Stimulated activated CD4-positive, alpha-beta T cell treated with anti-CD3 and anti-CD28 coated beads, Interleukin-4, amount 100 ng/mL, for 1 hour (primary cell): ENCODE measurements at regions not wholly inside any gene's neighbourhood (a gene's known extent, or its start where the extent isn't known, plus 50 kb on each side); places are given as distances from the start of the nearest gene placed in this dataset.
A peak's percentile ranks its signal among the peaks of the same experiment; 100 is the strongest.

Experiments
- DNase-seq: peaks from one replicate; pipeline ENCODE4 v3.0.0-alpha.2; 2020

DNA sequence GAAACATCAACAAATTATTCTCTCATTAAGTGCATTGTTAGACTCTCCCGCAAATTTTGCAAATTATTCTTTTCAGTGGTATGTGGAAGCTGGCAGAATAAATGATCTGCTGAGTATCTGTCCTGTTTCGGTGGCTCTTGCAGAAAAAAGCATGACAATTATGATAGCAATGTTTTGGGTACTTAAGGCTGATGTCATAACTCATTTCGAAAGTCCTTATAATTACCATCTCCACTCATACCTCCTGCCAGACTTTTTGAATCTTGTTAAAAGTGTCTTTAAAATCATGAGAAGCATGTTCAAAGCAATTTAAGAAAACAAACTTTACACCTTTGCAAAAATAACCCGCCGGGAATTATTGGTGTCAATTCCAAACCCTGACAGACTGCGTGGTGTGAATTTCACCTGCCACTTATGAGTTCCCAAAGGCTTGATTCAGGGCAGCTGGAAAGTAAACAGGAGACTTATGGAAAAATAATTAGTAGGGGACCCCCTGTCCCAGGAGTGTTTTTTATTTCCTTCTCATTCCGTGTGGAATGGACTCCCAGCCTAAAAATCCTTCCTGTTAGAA, 87.6 kb upstream of the E2F3 start:
- no peak for DNase-seq

- DNase-seq: no peak
Measured at GRCh38 chr6:20314866-20315845, 86.5 kb upstream of the E2F3 start.

DNA sequence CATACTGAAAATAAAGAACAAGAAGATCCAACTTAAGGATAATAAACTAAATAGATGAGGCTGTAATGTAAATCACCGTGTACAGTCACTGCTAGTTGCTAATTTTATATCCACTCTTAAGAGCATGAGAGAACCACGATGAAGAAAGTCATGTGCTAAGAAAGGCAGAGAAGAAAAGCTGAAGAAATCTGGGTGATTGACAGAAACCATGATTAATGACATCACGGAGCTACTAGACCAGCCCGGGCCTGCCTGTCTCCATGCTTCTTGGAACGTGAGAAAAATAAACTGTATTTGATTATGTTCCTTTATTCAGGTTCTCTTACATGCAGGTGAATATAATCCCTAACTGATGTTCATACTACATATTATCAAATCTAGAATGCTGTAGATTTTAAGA, 84.2 kb upstream of the E2F3 start:
- DNase-seq: no peak

DNA sequence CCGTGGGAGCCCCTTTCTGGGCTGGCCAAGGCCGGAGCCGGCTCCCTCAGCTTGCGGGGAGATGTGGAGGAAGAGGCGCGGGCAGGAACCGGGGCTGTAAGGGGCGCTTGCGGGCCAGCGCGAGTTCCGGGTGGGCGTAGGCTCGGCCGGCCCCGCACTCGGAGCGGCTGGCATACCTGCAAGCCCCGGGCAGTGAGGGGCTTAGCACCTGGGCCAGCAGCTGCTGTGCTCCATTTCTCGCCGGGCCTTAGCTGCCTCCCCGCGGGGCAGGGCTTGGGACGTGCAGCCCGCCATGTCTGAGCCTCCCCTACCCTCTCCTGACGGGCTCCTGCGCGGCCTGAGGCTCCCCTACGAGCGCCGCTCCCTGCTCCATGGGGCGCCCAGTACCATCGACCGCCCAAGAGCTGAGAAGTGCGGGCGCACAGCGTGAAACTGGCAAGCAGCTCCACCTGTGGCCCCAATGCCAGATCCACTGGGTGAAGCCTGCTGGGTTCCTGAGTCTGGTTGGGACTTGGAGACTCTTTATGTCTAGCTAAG, 82.8 kb upstream of the E2F3 start:
- no peak for DNase-seq

GRCh38 chr6:20319520-20320357, 81.9 kb upstream of the E2F3 start:
- peak; percentile 70 for DNase-seq

GRCh38 chr6:20325641-20326421, 75.8 kb upstream of the E2F3 start:
- DNase-seq: no peak

GRCh38 chr6:20326422-20326728, 75.3 kb upstream of the E2F3 start:
- no peak for DNase-seq

DNA sequence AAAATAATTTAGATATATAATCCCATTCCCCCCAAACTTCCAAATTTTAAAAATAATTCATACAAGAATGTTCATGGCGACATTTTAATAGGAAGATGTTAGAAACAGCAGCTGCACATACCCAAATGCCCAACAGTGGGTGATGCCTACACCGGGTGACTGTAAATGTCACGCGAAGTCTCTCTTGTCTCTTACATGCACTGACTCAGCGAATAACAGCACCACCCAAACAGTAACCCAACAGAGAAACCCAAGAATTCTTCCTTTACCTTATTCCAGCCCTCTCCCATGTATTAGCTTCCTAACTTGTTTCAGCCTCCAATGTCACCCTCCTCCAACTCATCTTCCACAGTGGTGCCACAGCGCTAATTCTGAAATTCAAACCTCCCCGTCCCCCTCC, 74.5 kb upstream of the E2F3 start:
- no peak for DNase-seq

DNA sequence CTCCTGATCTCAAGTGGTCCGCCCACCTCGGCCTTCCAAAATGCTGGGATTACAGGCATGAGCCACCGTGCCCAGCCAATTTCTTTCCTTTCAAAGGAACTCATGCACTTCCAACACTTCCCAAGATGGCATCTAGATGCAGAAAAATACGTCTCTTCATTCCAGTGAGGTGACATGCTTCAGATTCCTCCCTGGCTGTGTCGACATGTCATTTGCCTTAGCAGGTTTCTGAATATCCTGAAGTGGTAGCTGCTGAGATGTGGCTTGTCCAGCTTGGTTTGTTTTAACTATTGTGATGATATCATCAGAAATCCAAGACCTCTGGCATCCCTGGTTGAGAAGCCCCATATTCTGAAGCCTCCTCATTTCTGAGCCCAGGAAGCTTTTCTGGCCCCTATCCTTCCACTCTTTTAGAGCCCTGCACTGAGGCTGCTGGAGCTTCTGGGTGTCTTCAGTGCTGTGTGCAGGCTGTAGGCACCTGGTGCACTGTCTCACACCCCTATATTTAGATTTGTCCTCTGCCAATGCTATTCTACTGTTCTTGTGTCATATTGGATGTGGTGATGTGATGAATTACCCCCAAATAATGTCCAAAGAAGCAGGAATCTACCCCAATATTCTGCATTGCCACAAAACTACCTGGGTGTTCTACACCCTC, 73.3 kb upstream of the E2F3 start:
- DNase-seq: no peak

DNA sequence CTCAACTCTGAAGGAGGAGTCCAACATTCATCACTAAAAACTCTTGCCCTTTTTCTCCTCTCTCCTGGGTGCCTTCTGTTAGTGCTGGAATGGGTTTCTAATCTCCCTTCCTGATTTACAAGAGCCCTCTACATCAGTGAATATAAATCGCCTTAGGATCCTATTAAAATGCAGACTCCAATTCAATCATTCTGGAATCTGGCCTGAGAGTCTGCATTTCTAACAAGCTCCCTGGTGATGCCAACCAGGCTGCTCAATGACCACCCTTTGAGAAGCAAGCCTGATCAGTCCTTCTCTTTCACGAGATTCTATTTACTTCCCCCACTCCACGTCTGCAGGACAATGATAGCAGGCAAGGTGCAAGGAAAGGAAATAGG, 72.8 kb upstream of the E2F3 start:
- DNase-seq: no peak

- no peak for DNase-seq
Measured at GRCh38 chr6:20331042-20331441, 70.6 kb upstream of the E2F3 start.

- DNase-seq: no peak
Measured at GRCh38 chr6:20331625-20332024, 70.1 kb upstream of the E2F3 start.

DNA sequence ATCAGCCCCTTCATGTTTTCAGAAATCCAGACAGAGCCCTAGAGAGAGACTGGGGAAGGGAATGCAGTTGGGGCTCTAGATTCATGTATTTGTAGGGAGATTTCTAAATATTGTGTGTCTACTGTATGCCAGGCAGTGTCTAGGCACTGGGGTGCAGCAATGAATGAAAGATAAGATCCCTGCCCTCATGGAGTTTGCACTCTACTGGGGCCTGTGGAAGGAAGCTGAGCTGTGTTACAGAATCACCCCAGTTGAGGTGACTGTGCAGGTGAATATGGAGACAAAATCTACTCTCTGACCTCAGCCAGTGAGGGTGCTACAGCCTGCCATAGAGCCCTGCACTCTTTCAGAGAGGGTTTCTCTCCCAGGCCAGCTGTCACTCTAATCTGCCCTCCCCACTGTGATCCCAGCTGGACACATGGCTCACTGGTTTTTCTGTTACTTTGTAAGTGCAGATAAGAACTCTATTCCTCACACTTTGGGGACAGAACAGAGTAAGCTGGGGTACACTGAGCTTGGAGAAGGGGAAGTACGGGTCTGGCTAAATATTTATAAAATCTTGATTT, 69.2 kb upstream of the E2F3 start:
- no peak for DNase-seq

GRCh38 chr6:20333721-20334269, 67.9 kb upstream of the E2F3 start:
- no peak for DNase-seq

DNA sequence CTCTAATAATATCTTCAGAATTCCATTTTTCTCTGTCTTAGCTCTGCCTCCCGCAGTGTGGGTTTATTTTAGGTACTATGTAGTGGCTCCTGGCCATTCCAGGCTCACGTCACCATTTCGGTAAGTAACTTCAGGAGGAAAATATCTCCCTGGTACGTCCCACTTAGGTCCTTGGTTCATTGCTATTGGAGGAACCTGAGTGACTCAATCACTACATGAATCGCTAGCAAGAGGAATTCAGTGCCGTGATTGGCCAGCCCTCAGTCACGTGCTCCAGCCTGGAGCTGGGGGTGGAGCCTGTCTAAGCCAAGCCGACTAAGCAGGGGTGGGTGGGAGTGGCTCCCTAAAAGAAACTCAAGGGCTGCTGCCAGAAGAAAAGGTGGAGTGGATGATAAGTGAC, 67.3 kb upstream of the E2F3 start:
- DNase-seq: no peak

DNA sequence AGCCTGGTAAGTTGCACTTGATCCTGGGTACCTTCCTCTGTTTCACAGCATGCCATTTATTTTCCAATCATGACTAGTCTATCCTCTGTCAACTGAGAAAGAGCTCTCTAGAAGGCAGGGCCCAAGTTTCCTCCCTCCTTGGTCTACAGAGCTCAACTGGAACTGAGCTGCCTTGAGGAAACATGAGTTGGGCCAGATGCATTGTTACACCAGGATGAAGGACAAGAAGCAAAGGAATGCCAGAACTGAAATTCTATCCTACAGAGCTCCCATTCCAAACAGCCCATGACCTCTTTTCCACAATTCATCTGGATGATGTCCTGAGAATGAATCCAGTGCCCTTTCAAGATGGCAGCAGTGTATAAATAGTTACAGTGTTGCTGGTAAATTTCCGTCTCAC, 66.7 kb upstream of the E2F3 start:
- no peak for DNase-seq

DNA sequence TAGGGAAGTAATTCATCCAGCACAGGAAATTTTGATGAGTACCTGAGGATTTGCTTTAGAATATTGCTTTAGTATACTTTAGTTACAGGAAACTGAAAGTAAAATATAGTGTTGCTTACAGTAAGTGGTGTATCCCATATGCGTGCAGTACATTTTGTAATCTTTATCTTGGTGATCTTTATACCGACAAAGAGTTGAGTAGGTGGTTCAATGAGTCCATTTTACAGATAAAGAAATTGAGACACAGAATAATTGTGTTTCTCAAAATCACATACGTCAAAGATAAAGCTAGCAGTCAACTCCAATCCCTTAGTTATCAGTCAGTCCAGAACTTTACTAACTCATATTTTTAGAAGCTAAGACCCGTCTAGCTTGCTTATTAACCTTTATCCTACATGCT, 65.8 kb upstream of the E2F3 start:
- DNase-seq: no peak

- no peak for DNase-seq
Measured at GRCh38 chr6:20338156-20338555, 63.5 kb upstream of the E2F3 start.

DNA sequence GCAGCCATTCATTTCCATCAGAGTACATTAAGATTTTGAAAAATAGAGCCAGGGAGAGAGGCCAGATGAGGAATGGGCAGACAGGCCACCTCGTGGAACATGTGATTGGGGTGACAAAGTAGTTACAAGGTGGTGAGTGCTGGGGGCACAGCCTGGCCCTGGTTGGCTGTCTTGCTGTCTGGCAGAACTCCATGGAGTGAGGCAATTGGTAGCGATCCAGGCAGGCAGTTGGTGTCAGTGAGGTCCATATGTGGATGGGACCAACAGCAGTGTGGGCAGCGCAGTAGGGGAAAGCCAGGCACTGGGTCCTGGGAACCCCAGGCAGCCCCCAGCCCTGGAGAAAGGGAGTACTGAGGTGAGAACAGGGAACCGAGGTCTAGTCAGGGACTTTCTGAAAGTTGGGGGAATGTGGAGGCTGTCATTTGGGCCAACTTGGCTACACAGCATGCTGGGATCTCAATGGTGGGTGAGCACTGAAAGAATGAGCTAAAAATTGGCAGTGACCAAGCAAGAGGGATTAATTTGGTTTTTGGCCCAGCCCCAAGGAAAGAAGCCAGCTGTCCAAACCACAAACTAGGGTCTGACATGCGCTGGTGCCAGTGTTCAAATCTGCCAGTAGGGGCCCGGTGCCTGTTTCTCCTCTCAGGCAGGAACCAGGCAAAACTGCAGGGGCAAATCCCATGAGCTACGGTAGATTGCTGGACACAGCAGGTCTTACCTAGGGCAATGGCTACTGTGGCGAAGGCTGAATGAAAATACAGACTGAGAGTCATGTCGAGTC, 61.4 kb upstream of the E2F3 start:
- no peak for DNase-seq

DNA sequence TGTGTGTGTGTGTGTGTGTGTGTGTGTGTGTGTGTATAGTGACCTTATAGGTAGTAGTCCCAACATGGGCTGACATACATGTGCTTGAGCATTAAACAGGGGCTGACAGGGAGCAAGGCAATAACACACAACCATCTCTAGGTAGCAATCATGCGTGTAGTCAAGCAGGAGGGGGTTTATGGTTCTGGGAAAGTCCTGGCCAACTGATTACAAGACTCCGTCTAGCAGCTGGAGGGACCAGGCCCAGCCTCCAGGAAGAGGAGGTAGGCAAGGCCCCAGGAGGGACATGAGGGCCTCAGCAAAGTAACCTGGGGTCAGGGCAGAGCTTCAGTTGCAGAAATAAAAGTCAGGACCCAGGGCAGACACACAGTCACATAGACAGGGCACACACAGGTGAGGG, 60.6 kb upstream of the E2F3 start:
- DNase-seq: no peak

GRCh38 chr6:20341564-20341963, 60.1 kb upstream of the E2F3 start:
- no peak for DNase-seq
